ENCODE measurements at regions not wholly inside any gene's neighbourhood (a gene's known extent, or its start where the extent isn't known, plus 50 kb on each side); places are given as distances from the start of the nearest gene placed in this dataset.

- no peak overlapping the region for H3K27ac ChIP-seq
- TF ChIP-seq, protein P1, sequence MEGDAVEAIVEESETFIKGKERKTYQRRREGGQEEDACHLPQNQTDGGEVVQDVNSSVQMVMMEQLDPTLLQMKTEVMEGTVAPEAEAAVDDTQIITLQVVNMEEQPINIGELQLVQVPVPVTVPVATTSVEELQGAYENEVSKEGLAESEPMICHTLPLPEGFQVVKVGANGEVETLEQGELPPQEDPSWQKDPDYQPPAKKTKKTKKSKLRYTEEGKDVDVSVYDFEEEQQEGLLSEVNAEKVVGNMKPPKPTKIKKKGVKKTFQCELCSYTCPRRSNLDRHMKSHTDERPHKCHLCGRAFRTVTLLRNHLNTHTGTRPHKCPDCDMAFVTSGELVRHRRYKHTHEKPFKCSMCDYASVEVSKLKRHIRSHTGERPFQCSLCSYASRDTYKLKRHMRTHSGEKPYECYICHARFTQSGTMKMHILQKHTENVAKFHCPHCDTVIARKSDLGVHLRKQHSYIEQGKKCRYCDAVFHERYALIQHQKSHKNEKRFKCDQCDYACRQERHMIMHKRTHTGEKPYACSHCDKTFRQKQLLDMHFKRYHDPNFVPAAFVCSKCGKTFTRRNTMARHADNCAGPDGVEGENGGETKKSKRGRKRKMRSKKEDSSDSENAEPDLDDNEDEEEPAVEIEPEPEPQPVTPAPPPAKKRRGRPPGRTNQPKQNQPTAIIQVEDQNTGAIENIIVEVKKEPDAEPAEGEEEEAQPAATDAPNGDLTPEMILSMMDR (IDR thresholded peaks at IDR 0.05): no peak
- no peak for TF ChIP-seq ZFX (IDR thresholded peaks at IDR 0.05; ENCODE audit: borderline replicate concordance)
Measured at GRCh38 chr1:173101589-173101988, 50.8 kb upstream of the TNFSF18 start.

DNA sequence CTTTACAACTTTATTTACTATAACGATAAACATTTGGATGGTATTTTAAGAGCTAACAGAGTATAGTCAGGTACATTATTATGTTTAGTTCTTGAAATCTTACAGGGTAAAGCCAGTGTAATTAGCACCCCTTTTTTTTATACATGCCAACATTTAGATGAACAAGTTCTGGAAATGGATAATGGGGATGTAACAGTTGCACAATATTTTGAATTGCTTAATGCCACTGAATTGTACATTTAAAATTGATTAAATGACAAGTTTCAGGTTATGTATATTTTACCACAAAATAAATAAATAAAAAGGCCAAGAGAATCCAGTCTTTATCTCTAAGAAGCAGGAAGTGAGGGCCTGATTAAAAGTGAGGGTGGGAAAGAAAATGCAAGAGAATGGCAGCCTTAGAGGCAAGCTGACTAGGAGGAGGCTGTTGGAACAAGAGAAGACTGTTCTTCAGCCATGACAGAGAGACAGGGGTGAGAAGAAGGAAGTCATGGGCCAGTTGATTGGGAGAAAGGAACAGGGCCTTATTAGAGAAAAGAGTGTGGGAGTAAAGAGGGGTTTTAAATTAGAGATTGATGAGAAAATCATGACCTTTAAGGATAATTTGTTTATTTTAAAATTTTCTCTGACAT lies 49.9 kb upstream of the TNFSF18 start:
- no peak overlapping the region for H3K27ac ChIP-seq
- TF ChIP-seq, protein P1 (IDR thresholded peaks at IDR 0.05): no peak
- TF ChIP-seq ZFX (IDR thresholded peaks at IDR 0.05; ENCODE audit: borderline replicate concordance): no peak
